ENCODE measurements at regions not wholly inside any gene's neighbourhood (a gene's known extent, or its start where the extent isn't known, plus 50 kb on each side); places are given as distances from the start of the nearest gene placed in this dataset.
"Not testable (repeated sequence)": the region's sequence is repeated elsewhere in the genome, so short reads cannot be mapped to it uniquely, and the experiment has no call there.

DNA sequence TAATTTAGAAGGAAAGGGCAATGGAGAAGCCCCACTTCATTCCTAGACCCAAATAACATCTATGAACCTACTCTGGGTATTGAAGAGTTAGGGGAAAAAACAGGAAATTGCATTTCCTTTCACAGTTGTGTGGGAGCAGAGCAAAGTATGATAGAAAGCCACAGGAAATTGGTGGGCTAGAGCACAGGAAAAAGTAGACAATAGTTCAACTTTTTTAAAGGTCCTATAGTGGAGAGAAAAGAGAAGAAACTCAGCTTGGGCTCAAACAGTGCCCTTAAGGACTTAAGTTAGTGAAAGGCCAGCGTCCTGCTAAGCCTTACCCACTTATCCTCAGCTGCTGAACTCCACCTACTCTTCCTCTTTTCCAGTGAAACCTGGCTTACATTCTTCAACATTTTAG lies 258.1 kb downstream of the DPY19L2 start:
- DNase-seq (ENCODE audit: low read depth in 2 of 2) = no peak

DNA sequence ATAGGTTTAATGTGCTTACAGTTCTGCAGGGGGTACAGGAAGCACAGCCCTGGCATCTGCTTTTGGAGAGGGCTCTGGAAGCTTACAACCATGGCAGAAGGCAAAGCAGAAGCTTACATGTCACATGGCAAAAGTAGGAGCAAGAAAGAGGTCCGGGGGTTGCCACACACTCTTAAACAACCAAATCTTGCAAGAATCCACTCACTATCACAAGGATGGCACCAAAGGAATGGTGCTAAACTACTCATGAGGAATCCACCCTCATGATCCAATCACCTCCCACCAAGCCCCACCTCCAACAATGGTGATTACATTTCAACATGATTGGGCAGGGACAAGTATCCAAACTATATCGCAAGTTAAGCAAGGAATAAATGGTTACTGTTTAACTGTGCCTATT lies 255.8 kb upstream of the AVPR1A start:
- no peak for DNase-seq (ENCODE audit: low read depth in 2 of 2)

DNA sequence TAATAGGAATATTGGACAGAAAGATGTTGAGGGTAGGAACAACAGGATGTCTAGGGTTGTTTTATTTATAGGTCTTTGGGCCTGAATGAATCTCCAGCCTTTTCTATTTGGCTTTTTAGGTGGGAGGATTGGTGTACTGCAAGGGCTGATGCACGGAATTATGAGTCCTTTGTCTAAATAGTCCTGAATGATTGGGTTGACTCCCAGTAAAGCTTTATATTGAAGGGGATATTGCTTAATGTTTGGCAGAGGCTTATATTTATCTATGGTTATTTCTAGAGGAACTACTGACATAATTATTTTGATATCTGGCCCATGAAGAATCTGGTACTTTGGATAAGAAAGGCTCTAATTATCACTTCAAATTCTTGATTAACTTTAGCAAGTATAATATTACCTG lies 253.6 kb upstream of the AVPR1A start:
- DNase-seq (ENCODE audit: low read depth in 2 of 2) = no peak

DNA sequence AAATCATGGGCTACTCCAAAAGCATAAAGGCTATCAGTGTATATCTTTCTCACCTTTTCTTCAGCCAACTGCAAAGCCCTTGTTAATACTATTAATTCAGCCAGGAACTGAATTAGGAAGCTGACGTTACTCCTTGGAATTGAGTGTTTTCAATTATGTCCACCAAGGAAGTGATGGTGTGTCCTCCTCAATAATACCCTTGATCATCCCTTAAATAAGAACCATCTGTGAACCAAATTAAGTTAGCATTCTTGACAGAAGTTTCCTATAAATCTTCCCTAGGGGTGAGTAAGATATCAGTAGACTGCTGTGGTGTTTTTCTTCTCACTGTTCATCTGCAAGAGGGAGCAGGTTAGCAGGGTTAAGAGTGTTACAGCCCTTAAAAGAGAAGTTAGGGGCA lies 252.3 kb upstream of the AVPR1A start:
- DNase-seq (ENCODE audit: low read depth in 2 of 2) = no peak

DNA sequence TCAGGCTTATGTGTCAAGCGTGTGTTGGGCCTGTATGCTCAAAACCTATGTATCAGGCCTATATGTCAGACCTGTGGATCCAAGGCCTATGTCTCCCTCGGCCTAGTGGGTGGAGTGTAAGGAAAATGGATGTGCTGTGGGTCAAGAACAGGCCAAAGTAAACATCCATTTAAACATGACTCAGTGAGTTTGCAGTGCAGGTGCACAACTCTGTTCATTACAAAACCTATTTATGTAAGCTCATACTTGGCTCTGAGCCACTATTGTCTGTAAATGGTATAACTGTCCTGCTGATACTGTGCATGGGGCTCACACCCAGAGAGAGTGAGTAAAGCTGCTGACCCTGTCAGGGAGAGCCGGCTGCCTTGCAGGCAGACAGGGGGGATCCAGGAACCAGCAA lies 249.7 kb upstream of the AVPR1A start:
- no peak for DNase-seq (ENCODE audit: low read depth in 2 of 2)

DNA sequence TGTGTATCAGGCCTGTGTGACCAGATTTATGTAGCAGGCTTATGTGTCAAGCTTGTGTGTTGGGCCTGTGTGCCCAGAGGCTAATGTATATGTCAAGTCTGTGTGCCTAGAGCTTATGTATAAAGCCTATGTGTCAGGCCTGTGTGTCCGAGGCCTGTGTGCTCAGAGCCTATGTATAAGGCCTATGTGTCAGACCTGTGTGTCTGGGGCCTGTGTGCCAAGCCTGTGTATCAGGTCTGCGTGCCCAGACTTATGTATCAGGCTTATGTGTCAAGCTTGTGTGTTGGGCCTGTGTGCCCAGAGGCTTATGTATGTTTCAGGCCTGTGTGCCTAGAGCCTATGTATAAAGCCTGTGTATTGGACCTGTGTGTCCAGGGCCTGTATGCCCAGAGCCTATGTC lies 249.3 kb upstream of the AVPR1A start:
- DNase-seq (ENCODE audit: low read depth in 2 of 2) = no peak

DNA sequence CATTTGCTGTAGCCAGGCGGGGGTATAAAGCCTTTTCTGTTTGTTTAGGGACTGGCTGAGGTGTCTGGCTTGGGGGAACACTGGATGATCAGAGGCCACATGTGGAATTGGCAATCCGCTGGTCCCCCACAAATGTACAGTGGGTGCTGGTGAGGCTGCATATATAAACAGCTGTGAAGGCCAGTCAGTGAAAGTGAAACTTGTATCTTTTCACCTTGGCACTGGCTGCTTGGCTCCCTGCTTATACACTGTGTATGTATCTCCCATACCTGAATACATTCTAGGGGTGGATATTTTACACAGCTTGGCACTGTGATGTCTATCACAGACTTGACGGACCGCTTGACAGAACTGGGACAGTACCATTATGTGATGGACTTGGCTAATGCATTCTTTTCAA lies 246.8 kb upstream of the AVPR1A start:
- DNase-seq (ENCODE audit: low read depth in 2 of 2) = no peak

DNA sequence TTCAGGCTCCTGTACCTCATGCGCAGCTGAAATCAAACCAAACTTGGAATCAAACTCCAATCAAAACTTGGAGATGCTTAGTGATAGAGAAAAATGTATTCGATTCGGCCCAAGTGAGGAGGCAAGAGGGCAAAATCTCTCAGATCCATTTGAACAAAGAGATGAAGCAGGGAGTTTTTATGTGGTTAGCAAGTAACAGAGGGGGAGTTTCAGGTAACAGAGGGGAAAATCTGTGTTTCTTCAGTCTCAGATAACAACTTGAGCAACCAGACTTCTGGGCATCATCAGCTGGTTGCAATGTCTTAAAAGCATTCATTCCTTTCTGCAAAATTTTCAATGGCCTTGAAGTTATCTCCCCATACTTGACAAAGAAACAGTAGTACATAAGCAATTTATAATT lies 245.1 kb upstream of the AVPR1A start:
- no peak for DNase-seq (ENCODE audit: low read depth in 2 of 2)

DNA sequence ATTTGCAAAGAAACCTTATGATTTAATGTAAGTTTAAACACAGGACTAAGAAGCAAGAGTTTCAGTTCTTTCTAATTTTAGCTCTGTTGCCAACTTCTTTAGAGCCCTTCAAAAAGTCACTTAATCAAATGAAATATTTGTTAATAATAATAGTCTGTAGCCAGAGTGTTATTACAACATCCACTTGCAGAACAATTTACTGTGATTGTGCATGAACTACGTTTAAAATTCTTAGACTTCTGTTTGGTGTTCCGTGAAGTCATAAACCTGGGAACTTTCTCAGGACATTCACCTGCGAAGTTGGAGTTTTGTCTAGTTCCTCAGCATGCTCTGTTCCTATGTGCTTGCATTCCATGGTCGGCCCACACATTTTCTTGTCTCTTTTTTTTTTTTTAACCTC lies 244.0 kb upstream of the AVPR1A start:
- DNase-seq (ENCODE audit: low read depth in 2 of 2) = no peak

DNA sequence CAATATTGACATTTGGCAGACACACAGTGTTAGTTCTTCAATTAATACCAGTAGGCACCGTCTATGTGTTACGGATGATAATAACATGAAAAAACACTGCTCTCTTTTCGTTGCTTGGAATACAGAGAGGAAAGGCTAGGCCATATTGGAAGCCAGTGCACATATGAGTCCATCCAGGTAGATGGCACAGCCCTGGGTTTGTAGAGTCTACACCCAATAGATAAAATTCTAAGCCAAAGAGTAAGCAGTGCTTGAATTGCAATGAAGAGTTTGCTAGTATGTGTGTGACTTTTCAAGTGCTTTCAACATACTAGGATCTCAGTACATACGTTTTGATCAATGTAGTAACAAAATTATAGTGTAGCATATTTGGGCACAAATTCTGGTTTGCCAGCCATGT lies 243.3 kb upstream of the AVPR1A start:
- DNase-seq (ENCODE audit: low read depth in 2 of 2) = no peak

DNA sequence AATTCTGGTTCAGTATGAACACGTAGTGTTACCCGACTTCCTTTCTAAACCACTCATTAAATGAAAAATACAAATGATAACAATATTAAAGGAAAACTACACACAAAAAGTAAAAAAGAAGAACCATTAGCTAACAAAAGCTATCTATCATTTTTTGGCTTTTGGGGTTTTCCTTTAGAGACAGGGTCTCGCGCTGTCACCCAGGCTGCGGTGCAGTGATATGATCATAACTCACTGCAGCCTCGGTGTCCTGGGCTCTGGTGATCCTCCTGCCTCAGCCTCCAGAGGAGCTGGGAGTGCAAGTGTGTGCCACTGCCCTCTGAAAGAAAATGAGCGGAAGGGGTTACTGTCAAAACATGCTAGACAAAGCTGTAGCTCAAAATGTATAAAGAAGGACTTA lies 238.2 kb upstream of the AVPR1A start:
- DNase-seq (ENCODE audit: low read depth in 2 of 2) = no peak

DNA sequence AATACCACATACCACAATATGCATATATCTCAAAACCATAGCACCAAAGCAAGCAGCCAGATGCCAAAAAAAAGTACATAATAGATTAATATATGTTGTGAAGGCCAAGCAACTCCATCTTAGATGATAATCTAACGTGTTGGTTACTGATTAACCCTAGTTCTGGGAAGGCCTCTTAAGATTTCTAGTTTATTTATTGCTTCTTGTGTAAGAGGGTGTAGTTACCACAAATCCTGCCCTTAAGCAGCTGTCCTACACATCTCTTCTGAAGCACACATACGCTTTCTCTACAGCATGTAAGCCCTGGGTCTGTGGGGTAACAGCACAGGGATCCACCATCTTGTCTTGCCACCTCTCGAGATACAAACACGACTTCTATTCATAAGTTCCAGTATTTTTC lies 236.8 kb upstream of the AVPR1A start:
- no peak for DNase-seq (ENCODE audit: low read depth in 2 of 2)

DNA sequence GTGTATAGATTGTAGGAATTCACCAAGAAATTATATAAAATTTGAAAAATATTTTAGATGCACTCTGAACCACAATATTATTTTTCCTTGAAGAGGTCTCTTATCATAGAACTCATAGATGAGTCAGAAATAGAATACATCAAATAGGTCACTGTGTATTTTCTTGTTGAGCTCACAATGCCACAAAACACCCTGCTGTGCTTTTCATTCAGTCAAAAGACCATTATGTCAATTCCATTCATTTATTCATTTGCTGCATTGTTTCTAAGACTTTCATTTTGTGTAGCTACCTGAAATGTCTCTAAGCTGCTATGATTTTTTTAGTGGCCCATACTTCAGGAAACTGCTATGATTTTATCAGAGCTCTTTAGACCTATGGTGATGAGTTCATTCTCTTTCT lies 231.9 kb upstream of the AVPR1A start:
- DNase-seq (ENCODE audit: low read depth in 2 of 2) = no peak

DNA sequence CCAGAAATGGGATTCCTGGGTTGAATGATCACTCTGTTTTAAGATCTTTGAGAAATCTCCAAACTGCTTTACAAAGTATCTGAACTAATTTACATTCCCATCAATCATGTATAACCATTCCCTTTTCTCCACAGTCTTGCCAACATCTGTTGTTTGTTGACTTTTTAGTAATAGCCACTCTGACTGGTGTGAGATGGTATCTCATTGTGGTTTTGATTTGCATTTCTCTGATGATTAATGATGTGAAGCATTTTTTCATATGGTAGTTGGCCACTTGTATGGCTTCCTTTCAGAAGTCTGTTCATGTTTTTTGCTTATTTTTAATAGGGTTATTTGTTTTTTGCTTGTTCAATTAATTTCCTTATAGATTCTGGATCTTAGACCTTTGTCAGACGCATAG lies 211.8 kb upstream of the AVPR1A start:
- DNase-seq (ENCODE audit: low read depth in 2 of 2) = no peak

DNA sequence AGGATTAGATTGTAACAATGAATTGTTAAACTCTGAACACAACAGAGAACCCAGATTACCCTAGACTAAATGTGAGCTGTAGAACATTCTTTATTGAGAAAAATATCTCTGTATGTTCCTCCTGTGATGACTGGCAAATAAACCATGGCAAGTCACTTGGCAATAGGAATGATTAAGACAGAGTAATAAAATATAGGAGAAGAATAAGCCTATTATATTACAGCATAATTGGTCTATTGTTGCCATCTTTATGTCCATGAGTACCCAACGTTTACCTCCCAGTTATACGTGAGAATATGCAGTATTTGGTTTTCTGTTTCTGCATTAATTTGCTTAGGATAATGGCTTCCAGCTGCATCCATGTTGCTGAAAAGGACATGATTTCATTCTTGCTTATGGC lies 211.2 kb upstream of the AVPR1A start:
- DNase-seq (ENCODE audit: low read depth in 2 of 2) = no peak

DNA sequence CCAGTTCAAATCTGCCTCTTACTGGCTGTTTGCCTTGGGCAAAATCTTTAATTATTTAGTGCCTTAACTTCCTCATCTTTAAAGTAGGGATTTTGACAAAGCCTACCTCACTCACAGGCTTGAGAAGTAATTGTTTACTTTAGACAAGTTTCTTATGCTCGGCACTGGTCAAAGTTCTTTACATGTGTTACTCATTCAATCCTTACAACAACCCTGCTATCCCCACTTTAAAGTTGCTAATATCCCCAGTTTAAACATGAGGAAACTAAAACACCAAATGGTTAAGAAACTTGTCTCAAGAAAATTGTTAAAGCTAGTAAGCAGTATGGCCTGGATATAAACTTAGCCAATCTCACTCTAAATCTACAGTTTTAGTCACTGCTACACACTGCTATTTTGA lies 204.0 kb upstream of the AVPR1A start:
- DNase-seq (ENCODE audit: low read depth in 2 of 2) = no peak

DNA sequence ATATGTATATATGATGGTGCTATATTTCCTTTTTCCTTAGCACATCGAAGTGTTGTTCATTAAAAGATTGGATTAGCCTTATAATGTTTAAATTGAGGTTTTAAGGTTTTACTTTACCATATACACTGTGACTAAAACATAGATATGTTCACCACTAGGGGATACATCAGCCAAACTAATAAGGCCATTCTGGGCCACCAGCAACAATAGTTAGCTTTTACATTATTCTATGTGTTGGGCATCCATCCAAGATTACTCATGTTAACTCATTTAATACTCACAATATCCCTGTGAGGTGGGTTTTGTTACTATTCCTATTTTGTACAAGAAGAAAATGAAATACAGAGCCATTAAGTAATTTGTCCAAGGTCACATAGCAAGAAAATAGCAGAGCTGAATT lies 202.6 kb upstream of the AVPR1A start:
- DNase-seq (ENCODE audit: low read depth in 2 of 2) = no peak

DNA sequence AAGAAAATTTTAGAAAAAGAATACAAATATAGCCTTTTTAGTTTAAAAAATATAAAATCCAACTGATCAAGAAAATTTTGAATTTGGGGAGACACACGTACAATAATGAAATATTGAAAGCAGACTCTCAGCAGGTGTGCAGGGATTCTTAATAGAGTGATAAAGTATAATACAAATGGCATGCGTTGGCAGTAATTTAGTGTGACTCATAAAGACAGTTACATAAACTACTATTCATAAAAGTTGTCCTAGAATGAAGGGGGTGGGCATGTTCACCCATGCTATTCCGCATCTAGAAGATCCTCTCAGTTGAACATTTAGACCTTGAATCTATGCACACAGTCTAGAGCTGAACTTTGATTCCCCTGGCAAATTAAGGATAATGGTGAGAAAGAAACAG lies 200.4 kb upstream of the AVPR1A start:
- DNase-seq (ENCODE audit: low read depth in 2 of 2) = no peak

DNA sequence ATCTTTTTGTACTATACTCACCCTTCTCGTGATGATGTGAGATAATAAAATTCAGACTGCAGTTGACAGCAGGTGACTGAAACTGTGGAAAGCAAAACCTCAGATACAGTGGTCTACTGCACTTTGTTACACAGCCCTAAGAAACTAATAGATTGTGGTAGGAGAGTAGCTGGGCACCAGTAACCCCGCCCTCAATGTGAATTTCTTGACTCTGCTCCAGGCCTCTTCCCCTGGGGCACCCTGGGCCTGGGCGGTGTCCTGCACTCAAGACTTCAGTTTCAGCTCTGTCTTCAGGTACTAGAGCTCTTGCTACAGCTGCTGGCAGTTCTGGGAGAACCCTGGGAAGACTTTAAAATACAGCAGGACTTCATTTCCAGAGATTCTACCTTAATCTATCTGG lies 197.6 kb upstream of the AVPR1A start:
- DNase-seq (ENCODE audit: low read depth in 2 of 2) = no peak

DNA sequence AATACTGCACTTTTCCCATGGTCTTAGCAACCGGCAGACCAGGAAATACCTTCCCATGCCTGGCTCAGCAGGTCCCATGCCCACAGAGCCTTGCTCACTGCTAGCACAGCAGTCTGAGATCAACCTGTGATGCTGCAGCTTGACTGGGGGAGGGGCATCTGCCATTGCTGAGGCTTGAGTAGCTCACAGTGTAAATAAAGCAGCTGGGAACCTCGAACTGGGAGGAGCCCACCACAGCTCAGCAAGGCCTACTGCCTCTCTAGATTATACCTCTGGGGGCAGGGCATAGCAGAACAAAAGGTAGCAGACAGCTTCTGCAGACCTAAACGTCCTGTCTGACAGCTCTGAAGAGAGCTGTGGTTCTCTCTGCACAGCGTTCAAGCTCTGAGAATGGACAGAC lies 186.2 kb upstream of the AVPR1A start:
- not testable (repeated sequence) for DNase-seq (ENCODE audit: low read depth in 2 of 2)

DNA sequence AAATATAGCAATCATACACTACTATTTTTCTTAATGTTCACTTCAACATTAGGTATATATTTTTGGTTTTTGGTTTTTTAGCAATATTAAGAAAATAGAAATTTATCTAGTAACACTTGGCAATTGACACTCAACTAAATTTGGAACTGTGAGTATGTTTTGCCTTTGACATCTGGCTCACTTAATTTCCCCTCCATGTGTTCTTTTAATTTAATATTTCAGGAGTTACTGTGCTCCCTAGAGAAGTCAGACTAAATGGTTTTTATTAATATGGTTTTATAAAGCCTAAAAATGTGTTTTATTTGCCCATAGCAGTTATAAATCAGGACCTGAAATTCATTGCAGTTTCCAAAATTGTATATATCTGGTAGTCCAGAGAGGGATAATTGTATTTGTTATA lies 175.3 kb upstream of the AVPR1A start:
- DNase-seq (ENCODE audit: low read depth in 2 of 2) = no peak

DNA sequence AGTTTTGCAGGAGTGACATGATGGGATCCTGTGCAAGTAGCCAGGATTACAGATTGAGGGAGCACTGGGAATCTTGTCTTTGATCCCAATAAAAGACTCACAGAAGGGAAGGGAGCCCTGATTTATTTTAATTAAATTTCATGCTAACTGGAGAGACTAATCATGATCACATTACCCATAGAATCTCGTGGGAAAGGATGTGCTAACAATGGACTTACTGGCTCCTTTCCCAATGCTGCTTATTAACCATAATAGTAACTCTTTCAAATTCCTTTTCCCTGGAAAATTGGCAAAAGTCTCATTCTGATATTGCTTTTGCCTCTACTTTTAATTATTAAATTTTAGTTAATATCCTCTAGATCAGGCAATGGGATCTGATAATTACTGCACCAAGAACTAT lies 174.8 kb upstream of the AVPR1A start:
- no peak for DNase-seq (ENCODE audit: low read depth in 2 of 2)

DNA sequence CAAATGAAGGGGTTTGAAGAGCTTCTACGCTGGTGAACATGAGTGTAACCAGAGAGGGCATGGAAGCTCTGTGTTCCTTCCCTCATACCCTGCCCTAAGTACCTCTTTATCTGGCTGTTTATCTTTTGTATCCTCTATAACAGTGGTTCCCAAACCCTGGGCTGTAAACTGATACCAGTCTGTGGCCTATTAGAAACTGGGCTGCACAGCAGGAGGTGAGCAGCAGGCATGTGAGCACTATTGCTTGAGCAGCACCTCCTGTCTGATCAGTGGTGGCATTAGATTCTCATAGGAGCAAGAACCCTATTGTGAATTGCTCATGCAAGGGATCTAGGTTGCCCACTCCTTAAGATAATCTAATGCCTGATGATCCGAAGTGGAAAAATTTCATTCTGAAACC lies 172.9 kb upstream of the AVPR1A start:
- DNase-seq (ENCODE audit: low read depth in 2 of 2) = no peak

DNA sequence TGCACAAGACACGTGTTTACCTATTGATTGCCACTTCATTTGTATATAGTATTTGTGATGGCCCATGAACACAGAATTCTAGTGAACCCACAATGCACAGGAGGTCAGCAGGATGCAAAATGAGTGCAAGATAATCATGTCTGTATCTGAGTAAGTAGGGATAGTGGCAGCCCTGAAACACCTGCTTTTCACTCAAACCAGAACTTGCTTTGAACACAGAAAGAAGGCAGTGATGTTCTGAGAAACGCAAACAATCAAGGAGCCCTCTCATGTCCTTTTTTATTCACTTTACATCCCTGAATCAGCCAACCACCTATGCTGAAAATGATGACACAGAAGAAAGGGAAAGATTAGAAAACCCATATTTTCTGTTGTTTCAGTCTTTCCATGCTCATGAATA lies 170.4 kb upstream of the AVPR1A start:
- no peak for DNase-seq (ENCODE audit: low read depth in 2 of 2)

DNA sequence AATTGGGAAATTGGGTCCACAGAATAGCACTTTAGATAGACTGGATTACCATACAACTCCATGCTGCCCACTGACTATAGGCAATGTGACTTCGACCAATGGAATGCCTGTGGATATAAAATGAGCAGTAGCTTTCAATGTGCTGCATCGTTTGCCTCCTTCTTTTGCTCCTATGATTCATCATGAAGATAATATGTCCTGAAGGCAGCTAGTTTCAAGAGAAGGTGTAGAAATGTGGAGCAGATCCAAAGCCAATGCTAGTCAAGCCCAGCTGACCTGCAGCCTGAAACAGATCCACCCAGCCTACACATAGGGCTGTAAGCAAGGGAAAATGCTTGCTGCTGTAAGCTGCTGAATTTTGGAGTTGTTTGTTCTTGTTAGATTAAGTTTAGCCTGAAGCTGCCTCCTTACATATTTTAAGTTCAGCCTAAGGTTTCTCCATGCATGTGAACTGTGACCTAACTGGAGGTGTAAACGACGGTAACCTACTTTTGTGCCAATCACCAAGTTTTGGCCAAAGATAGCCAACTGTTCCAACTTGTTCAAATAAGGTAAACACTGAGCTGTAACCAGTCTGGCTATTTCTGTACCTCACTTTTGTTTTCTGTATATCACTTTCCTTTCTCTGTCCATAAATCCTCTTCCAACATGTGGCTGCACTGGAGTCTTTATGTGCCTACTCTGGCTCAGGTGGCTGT lies 169.1 kb upstream of the AVPR1A start:
- no peak for DNase-seq (ENCODE audit: low read depth in 2 of 2)

Data from stimulated activated CD4-positive, alpha-beta T cell treated with anti-CD3 and anti-CD28 coated beads, Interleukin-4, amount 100 ng/mL, for 48 hours (primary cell).